Sciatic nerve (tissue), 2 donors: ENCODE measurements at regions not wholly inside any gene's neighbourhood (a gene's known extent, or its start where the extent isn't known, plus 50 kb on each side); places are given as distances from the start of the nearest gene placed in this dataset.

Source experiments
- ATAC-seq: fragments of 200-7000 bp; cut with Tn5 transposase; one replicate; pipeline ENCODE4 v1.9.1; 2020; ENCODE audit warnings: mild to moderate bottlenecking, moderate library complexity
- DNase-seq: peaks from one replicate; pipeline ENCODE4 v3.0.0-alpha.2; 2020; ENCODE audit warnings: low spot score
- intact Hi-C: fragments of 100-400 bp; cut with DNase I; formaldehyde crosslinking; loops from one replicate; pipeline ENCODE4 v1.14.2; 2022
- donor health status: DM: no; HTN: no; CAD: no.
- donor health status: DM: no; HTN: no; CAD: no.

DNA sequence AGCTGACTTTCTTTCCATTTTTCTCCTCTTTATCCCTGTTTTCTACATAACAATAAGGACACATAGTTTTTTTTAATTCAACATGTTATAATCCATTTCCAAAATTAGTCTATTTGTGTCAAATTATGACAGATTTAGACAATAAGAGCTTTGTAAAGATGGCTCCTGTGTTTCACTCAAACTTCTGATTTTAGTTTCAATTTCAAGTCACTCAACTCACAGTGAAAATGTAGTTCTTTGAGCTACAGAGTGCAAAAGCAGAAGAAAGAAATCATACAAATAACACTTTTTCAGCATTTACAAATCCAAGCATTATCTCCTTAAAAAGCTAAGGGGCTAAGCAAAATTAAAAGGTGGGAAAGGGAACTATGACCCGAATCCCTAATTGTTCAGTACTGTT is 340.7 kb upstream of the TRIB2 start:
- DNase-seq (no peak), ATAC-seq (no peak)
- intact Hi-C loops: no loop called here

GRCh38 chr2:12379143-12379542 is 337.6 kb upstream of the TRIB2 start:
- peak; percentile 68 for ATAC-seq
- no peak for DNase-seq
- intact Hi-C loops: no loop called here

GRCh38 chr2:12381543-12382325 is 335.0 kb upstream of the TRIB2 start:
- DNase-seq (no peak), ATAC-seq (peak; percentile 38)
- intact Hi-C loops: no loop called here

- no peak for DNase-seq
- ATAC-seq: peak; percentile 67
- intact Hi-C loops: no loop called here
Observed at GRCh38 chr2:12382366-12382765, 334.4 kb upstream of the TRIB2 start.

DNA sequence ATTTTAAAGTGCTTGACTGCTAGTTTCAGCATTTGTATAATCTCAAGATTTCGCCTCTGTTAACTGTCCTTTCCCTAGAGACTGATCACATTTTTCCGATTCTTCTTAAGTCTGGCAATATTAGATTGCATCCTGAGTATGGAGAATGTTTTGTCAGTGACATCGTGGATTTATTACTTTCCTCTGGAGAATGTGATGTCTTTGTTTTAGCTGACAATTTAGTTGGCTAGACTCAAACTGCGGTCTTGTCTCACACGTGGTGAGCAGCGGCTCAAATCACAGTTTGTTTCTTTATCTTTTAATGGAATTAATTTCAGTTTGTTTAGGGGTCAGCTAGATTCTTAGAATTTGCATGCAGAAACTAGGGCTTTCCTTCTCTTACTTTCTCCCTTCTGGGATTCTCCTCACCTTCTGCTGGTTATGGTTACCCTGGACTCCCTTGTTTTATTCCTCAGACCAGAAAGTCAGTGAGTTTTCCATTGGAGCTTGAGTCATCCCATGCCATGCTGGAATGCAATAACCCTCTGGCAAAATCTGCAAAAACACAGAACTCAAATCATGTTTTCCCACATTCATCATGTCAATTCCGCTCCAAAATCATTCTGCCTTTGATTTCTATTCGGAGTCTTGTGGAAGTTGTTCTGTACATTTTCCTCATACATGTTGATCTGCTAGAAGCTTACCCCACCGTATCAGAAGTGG is 327.2 kb upstream of the TRIB2 start:
- no peak for DNase-seq
- no peak for ATAC-seq
- intact Hi-C loops: no loop called here

DNA sequence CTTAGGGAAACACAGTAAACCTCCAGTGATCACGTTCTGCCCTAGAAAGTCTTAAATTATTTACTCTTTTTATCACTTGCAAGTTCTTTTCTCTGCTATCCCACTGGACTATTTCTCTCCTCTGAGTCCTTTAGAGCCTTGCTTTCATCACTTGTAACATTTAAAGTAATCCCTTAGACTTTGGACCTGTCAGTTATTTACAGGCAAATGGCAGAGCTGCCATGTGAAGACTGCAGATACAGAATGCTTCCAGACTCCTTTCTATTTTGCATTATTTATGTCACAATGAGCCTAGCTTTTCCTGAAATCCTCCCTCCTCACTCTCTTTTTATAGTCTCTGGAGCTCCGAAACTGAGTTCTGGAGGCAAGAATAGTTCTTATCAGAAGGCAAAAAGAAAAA is 325.6 kb upstream of the TRIB2 start:
- ATAC-seq: no peak
- intact Hi-C loops: no loop called here

GRCh38 chr2:12396699-12397098 is 320.0 kb upstream of the TRIB2 start:
- intact Hi-C loops: no loop called here
- ATAC-seq (no peak), DNase-seq (no peak)

More for the DNA sequence above, 325.6 kb upstream of the TRIB2 start:
- DNase-seq: no peak

GRCh38 chr2:12397854-12398253 is 318.9 kb upstream of the TRIB2 start:
- intact Hi-C loops: no loop called here
- DNase-seq: no peak
- ATAC-seq: no peak

DNA sequence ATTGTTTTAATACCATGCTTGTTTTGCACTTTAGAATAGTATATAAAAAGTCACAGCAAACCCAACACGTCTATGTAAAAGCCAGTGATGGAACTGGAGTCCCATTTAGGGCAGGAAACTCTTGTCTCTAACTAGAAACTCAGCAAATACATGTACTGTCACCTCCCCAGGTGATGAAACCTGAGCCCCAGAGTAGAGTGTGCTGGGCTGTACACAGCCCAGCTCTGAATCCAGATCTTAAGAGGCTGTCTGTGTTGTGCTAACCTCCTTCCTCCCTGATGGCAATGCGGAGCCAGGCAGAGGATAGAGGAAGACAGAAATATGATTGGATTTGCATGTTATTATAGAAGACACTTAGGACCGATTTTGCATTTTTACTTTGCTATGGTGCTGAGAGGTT is 317.5 kb upstream of the TRIB2 start:
- DNase-seq (no peak), ATAC-seq (no peak)
- intact Hi-C loops: no loop called here

DNA sequence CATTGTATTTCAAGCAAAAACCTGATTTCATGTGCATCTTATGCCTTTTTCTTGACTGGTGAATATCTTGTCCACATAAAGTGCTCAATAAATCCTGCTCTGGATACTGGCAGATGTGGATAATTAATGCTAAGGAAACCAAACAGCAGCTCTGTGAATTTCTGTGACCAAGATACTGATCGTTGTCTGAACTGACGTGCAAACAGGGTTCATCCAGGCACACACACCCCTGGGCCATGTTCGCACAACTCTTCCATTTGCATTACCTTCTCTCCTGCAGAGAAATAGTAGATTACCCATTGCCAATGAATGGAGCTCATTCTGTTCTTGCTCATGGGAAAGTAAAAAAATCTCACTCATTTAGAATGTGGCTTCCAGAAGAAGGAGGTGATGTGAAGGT is 316.2 kb upstream of the TRIB2 start:
- ATAC-seq (no peak), DNase-seq (no peak)
- intact Hi-C loops: no loop called here

- DNase-seq: no peak
- intact Hi-C loops: no loop called here
- ATAC-seq: no peak
Observed at GRCh38 chr2:12402440-12403139, 314.1 kb upstream of the TRIB2 start.

GRCh38 chr2:12404497-12404896 is 312.2 kb upstream of the TRIB2 start:
- intact Hi-C loops: no loop called here
- ATAC-seq: no peak

DNA sequence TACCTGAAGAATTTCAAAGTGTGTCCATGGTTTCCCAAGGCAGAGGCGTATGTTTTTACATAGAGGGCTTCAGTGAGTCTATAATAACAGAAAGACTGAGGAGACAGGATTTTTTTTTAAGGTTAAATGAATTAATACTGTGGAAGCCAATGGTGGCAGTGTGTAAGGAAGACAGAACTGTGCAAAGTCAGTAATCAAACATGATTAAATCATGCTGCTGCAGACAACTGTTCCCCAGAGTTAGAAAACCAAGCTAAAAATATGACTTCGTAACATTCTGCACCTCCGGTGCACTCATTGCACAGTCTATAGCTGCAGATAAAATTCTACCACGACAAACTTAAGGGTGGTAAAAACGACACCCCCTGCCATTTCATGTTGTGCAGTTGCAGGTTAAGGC is 309.6 kb upstream of the TRIB2 start:
- DNase-seq (no peak), ATAC-seq (no peak)
- intact Hi-C loops: no loop called here

More at GRCh38 chr2:12404497-12404896, 312.2 kb upstream of the TRIB2 start:
- no peak for DNase-seq

DNA sequence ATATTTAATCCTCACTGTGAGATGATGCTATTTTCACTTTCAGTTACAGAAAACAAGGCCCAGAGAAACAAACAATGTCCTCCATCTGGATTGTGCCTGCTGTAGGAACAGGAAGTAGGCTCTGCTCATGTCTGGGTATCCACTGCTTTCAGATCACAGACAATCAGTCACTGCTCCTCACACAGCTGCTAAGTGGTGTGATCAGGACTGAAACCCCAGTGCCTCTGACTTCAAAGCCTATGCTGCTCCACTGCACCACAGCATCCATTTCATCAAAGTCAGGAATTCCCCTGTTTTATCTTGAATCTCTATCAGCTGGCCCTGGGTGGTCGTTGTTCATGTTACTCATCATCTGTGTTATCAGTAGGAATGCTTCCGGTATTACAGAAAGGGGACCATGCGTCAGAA is 303.8 kb upstream of the TRIB2 start:
- DNase-seq (no peak), ATAC-seq (no peak)
- intact Hi-C loops: no loop called here

GRCh38 chr2:12415536-12415935 is 301.2 kb upstream of the TRIB2 start:
- DNase-seq (no peak), ATAC-seq (no peak)
- intact Hi-C loops: no loop called here

- ATAC-seq: peak; percentile 81
- intact Hi-C loops: no loop called here
- peak; percentile 73 for DNase-seq
Observed at GRCh38 chr2:12416600-12416999, 300.1 kb upstream of the TRIB2 start.

GRCh38 chr2:12417786-12418185 is 298.9 kb upstream of the TRIB2 start:
- peak; percentile 43 for ATAC-seq

GRCh38 chr2:12419803-12420202 is 296.9 kb upstream of the TRIB2 start:
- no peak for DNase-seq
- intact Hi-C loops: no loop called here
- no peak for ATAC-seq

More at GRCh38 chr2:12417786-12418185, 298.9 kb upstream of the TRIB2 start:
- DNase-seq: no peak
- intact Hi-C loops: no loop called here

GRCh38 chr2:12421046-12421445 is 295.7 kb upstream of the TRIB2 start:
- ATAC-seq (no peak), DNase-seq (no peak)
- intact Hi-C loops: no loop called here

DNA sequence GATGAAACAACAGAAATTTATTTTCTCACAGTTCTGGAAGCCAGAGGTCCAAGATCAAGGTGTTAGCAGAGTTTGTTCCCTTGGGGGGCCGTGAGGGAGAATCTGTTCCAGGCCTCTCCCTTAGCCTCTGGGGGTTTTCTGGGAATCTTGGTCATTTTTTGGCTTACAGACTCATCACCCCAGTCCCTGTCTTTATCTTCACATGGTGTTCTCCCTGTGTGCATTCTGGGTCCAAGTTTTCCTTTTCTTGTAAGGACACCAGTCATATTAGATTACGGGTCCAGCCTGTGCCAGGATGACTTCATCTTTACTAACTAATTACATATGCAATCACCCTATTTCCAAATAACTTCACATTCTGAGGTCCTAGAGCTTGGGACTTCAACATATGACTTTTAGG is 292.5 kb upstream of the TRIB2 start:
- ATAC-seq: peak; percentile 77
- no peak for DNase-seq
- intact Hi-C loops: no loop called here
